H9 (cell line): ENCODE measurements at regions not wholly inside any gene's neighbourhood (a gene's known extent, or its start where the extent isn't known, plus 50 kb on each side); places are given as distances from the start of the nearest gene placed in this dataset.

ENCODE experiments used
- DNase-seq: peaks from one replicate; pipeline ENCODE4 v3.0.0-alpha.2; 2017
- H2AFZ ChIP-seq: one replicate; pipeline ENCODE4 v1.6.1; 2013; ENCODE audit warnings: mild to moderate bottlenecking, low read length, control low read depth, moderate library complexity
- H2AK5ac ChIP-seq: 2 replicates; pipeline ENCODE4 v1.6.1; 2013; ENCODE audit warnings: low read length, control low read depth, mixed read lengths; ENCODE audit not compliant: insufficient read length
- H2BK120ac ChIP-seq: one replicate; pipeline ENCODE4 v1.6.1; 2013; ENCODE audit warnings: low read depth, mild to moderate bottlenecking, low read length, control low read depth, inconsistent platforms; ENCODE audit not compliant: poor library complexity, severe bottlenecking
- H2BK12ac ChIP-seq: 2 replicates; pipeline ENCODE4 v1.6.1; 2013; ENCODE audit warnings: low read length, control low read depth, mixed read lengths, low read depth; ENCODE audit not compliant: insufficient read length
- H2BK15ac ChIP-seq: 2 replicates; pipeline ENCODE4 v1.6.1; 2013; ENCODE audit warnings: low read depth, low read length, control low read depth
- H2BK20ac ChIP-seq: one replicate; pipeline ENCODE4 v1.6.1; 2013; ENCODE audit warnings: low read depth, mild to moderate bottlenecking, low read length, control low read depth, inconsistent platforms; ENCODE audit not compliant: poor library complexity, severe bottlenecking
- H2BK5ac ChIP-seq: 2 replicates; pipeline ENCODE4 v1.6.1; 2013; ENCODE audit warnings: low read length, control low read depth, mixed read lengths; ENCODE audit not compliant: insufficient read length
- H3K14ac ChIP-seq: 2 replicates; pipeline ENCODE4 v1.6.1; 2013; ENCODE audit warnings: low read length, control low read depth; ENCODE audit not compliant: insufficient read depth
- H3K18ac ChIP-seq: 2 replicates; pipeline ENCODE4 v1.6.1; 2013; ENCODE audit warnings: low read depth, mild to moderate bottlenecking, mixed read lengths, low read length, control low read depth; ENCODE audit not compliant: insufficient read length
- H3K23ac ChIP-seq: 2 replicates; pipeline ENCODE4 v1.6.1; 2013; ENCODE audit warnings: low read length, control low read depth, mixed read lengths, low read depth; ENCODE audit not compliant: insufficient read length
- H3K23me2 ChIP-seq: 2 replicates; pipeline ENCODE4 v1.6.1; 2013; ENCODE audit warnings: low read depth, mild to moderate bottlenecking, mixed read lengths, low read length, control low read depth; ENCODE audit not compliant: insufficient read length, poor library complexity, severe bottlenecking
- H3K27ac ChIP-seq: 2 replicates; pipeline ENCODE4 v1.5.1; 2013; ENCODE audit warnings: low read length, control low read depth, mixed read lengths, low read depth; ENCODE audit not compliant: insufficient read length
- H3K27me3 ChIP-seq: 2 replicates; pipeline ENCODE4 v1.6.1; 2013; ENCODE audit warnings: low read length, control low read depth, inconsistent platforms; ENCODE audit not compliant: insufficient read depth
- H3K4ac ChIP-seq: 2 replicates; pipeline ENCODE4 v1.6.1; 2013; ENCODE audit warnings: low read depth, mild to moderate bottlenecking, control low read depth, inconsistent platforms, low read length, moderate library complexity
- H3K4me1 ChIP-seq: 2 replicates; pipeline ENCODE4 v1.6.1; 2013; ENCODE audit warnings: low read length, control low read depth, inconsistent platforms; ENCODE audit not compliant: insufficient read depth
- H3K4me2 ChIP-seq: 2 replicates; pipeline ENCODE4 v1.6.1; 2013; ENCODE audit warnings: low read length, control low read depth, mixed read lengths; ENCODE audit not compliant: insufficient read length, insufficient read depth
- H3K56ac ChIP-seq: 2 replicates; pipeline ENCODE4 v1.6.1; 2013; ENCODE audit warnings: low read depth, mild to moderate bottlenecking, mixed read lengths, low read length, control low read depth; ENCODE audit not compliant: insufficient read length
- H3K79me1 ChIP-seq: 2 replicates; pipeline ENCODE4 v1.6.1; 2013; ENCODE audit warnings: low read depth, mild to moderate bottlenecking, moderate library complexity, low read length, control low read depth, inconsistent platforms; ENCODE audit not compliant: insufficient read depth, poor library complexity, severe bottlenecking
- H3K79me2 ChIP-seq: 2 replicates; pipeline ENCODE4 v1.6.1; 2013; ENCODE audit warnings: low read length, control low read depth, inconsistent platforms; ENCODE audit not compliant: insufficient read depth
- H3K9ac ChIP-seq: 2 replicates; pipeline ENCODE4 v1.6.1; 2013; ENCODE audit warnings: low read length, control low read depth, mixed read lengths; ENCODE audit not compliant: insufficient read length; ENCODE audit errors: extremely low read depth
- H3K9me3 ChIP-seq: one replicate; pipeline ENCODE4 v1.6.1; 2013; ENCODE audit warnings: low read depth, low read length, inconsistent platforms; ENCODE audit not compliant: control insufficient read depth
- H3T11ph ChIP-seq: one replicate; pipeline ENCODE4 v1.6.1; 2013; ENCODE audit warnings: mild to moderate bottlenecking, low read length, control low read depth, inconsistent platforms
- H4K20me1 ChIP-seq: one replicate; pipeline ENCODE4 v1.6.1; 2013; ENCODE audit not compliant: control insufficient read depth, insufficient read length, insufficient read depth
- H4K5ac ChIP-seq: 2 replicates; pipeline ENCODE4 v1.6.1; 2013; ENCODE audit warnings: low read depth, mild to moderate bottlenecking, mixed read lengths, low read length, control low read depth; ENCODE audit not compliant: insufficient read length
- H4K8ac ChIP-seq: replicated peaks from 2 replicates; pipeline ENCODE4 v1.6.1; 2013; ENCODE audit warnings: low read length, control low read depth, mixed read lengths, low read depth; ENCODE audit not compliant: insufficient read length
- H4K91ac ChIP-seq: 2 replicates; pipeline ENCODE4 v1.6.1; 2013; ENCODE audit warnings: low read depth, mild to moderate bottlenecking, moderate library complexity, mixed read lengths, low read length, control low read depth; ENCODE audit not compliant: insufficient read length
- H3K27ac Mint-ChIP-seq, 3 experiments: 2 replicates in 2 of 3; 3 replicates in 1 of 3; pipeline ENCODE4 v1.8.0; 2020 to 2021; ENCODE audit warnings: mixed read lengths in 3 of 3, mild to moderate bottlenecking in 1 of 3, moderate library complexity in 1 of 3
- H3K27me3 Mint-ChIP-seq: 2 replicates; pipeline ENCODE4 v1.8.0; 2021; ENCODE audit warnings: low read depth, mild to moderate bottlenecking, moderate library complexity, mixed read lengths
- H3K36me3 Mint-ChIP-seq, 3 experiments: 2 replicates in 2 of 3; 3 replicates in 1 of 3; pipeline ENCODE4 v1.8.0; 2020 to 2021; ENCODE audit warnings: low read depth in 3 of 3, mixed read lengths in 3 of 3; ENCODE audit not compliant: insufficient read depth in 1 of 3
- H3K4me1 Mint-ChIP-seq, 2 experiments: 2 replicates each; pipeline ENCODE4 v1.8.0; 2020; ENCODE audit warnings: mixed read lengths in 2 of 2
- H3K4me3 Mint-ChIP-seq, 2 experiments: 2 replicates in 1 of 2; 3 replicates in 1 of 2; pipeline ENCODE4 v1.8.0; 2020 to 2021; ENCODE audit warnings: mild to moderate bottlenecking in 2 of 2, mixed read lengths in 2 of 2, moderate library complexity in 1 of 2
- H3K9me3 Mint-ChIP-seq, 2 experiments: 2 replicates in 1 of 2; 3 replicates in 1 of 2; pipeline ENCODE4 v1.8.0; 2020; ENCODE audit warnings: mild to moderate bottlenecking in 2 of 2, mixed read lengths in 2 of 2, moderate library complexity in 1 of 2
- CTCF ChIP-seq: fragments of 200-600 bp; sonication (generic); conservative IDR thresholded peaks from 3 replicates; pipeline ENCODE4 v1.8.0; 2021; ENCODE audit warnings: antibody characterized with exemption, mild to moderate bottlenecking
- WGBS: extraction: QIAGEN DNeasy Blood & Tissue Kit; methylation state at CpG from one replicate; pipeline ENCODE4 v1.1.7; 2013; ENCODE audit warnings: missing lambda C conversion rate, low lambda C conversion rate, mixed read lengths; ENCODE audit not compliant: insufficient read length; ENCODE audit errors: extremely low coverage; 5-methylcytosine and 5-hydroxymethylcytosine counted together

GRCh38 chr20:50385733-50386640 is 124.2 kb upstream of the PTPN1 start:
- Histone ChIP-seq H3K9ac (no peak overlapping the region), H3K23ac (no peak overlapping the region), H3K14ac (no peak overlapping the region), H4K8ac (no peak overlapping the region), H3K4me1 (no peaks in the 10 kb centered on the region), H3K23me2 (no peaks in the 10 kb centered on the region), H2AFZ (no peak overlapping the region), H3K56ac (no peak overlapping the region), H2BK20ac (no peak overlapping the region), H3T11ph (no peak overlapping the region), H2BK5ac (no peak overlapping the region), H2AK5ac (no peak overlapping the region), H2BK15ac (no peak overlapping the region), H3K9me3 (no peaks in the 10 kb centered on the region), H3K79me1 (no peaks in the 10 kb centered on the region), H4K5ac (no peak overlapping the region), H2BK12ac (no peak overlapping the region), H4K20me1 (no peaks in the 10 kb centered on the region), H3K27me3 (no peaks in the 10 kb centered on the region), H2BK120ac (no peak overlapping the region), H3K27ac (no peak overlapping the region), H3K4ac (no peak overlapping the region), H3K79me2 (no peaks in the 10 kb centered on the region), H3K18ac (no peak overlapping the region), H3K4me2 (no peak overlapping the region), H4K91ac (no peak overlapping the region)
- peaks cover 3% of the 10 kb centered on the region for H3K27me3 Mint-ChIP-seq
- WGBS: no CpG with 5 or more reads among the region's 22 CpGs
- 0 out of 7 replicates have a peak overlapping the region, but pooled peaks of 1 of the 3 experiments have one; percentile 50 for H3K27ac Mint-ChIP-seq
- no peak overlapping the region for H3K4me3 Mint-ChIP-seq
- no peaks in the 10 kb centered on the region; a peak in 1 of 5 replicates for H3K9me3 Mint-ChIP-seq
- no peak for TF ChIP-seq CTCF
- no peak for DNase-seq
- H3K4me1 Mint-ChIP-seq: peaks cover 0 to 16% of the 10 kb centered on the region in 2 experiments; a peak in 1 of 4 replicates
- no peaks in the 10 kb centered on the region for H3K36me3 Mint-ChIP-seq
